ENCODE measurements at regions not wholly inside any gene's neighbourhood (a gene's known extent, or its start where the extent isn't known, plus 50 kb on each side); places are given as distances from the start of the nearest gene placed in this dataset.

DNA sequence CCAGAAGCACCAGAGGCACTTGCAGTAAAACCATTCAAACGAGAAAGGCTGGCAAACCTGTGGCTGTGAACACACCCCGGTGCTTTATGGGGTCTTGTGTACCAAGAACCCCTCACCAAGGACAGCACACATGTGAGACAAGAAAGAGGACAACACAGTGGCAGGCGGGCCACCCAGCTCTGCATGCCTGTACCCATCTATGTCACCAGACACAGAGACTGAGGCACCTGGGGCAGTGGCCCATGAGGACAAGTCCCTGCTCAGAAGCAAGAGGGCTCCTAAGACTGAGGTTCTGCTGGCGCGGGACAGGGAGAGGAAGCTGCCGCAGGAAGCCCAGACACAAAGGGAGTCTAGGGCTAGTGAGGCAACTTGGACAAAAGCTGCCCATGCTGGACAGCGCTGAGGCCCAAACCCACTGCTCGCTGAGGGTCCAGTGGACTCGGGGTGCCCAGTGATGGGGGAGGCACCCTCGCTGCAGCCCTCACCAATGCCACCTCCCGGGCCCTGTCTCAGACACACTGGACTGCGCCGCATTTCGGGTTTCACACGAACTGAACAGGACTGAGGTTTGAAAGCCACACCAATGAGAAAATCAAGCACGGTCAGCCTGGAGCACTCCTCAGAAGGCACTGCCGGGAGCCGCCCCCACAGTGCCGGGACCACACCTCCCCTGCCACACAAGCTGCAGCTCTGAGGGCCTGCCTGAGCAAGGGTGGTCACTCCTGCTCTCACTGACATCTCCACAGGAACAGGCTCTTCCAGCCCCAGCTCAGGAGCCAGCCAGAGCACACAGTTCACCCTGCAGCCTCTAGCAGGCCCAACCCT is 232.7 kb downstream of the TUBA3C start (continued):
- TF ChIP-seq EED (IDR thresholded peaks at IDR 0.05; ENCODE audit: low read depth): no peak

GRCh38 chr13:18948012-18948663 is 233.5 kb downstream of the TUBA3C start:
- BruUV-seq (replicated peaks): no TSS peak
- H3K27me3 ChIP-seq (replicated peaks in 1 of 2; ENCODE audit: control insufficient read depth in 2 of 2, insufficient read depth in 2 of 2, low read length in 1 of 2): no peaks in the 10 kb centered on the region
- no peaks in the 10 kb centered on the region for H3K79me2 ChIP-seq (ENCODE audit: control insufficient read depth, insufficient read depth, low read length)
- no peaks in the 10 kb centered on the region for H3K36me3 ChIP-seq (ENCODE audit: control insufficient read depth in 2 of 2, insufficient read depth in 2 of 2, low read length in 1 of 2)
- no peaks in the 10 kb centered on the region for H3K4me1 ChIP-seq (ENCODE audit: control insufficient read depth, insufficient read depth, low read length)
- SMC1A ChIA-PET (ENCODE audit: uncharacterized antibody, unreplicated experiment): no interaction called here
- H4K20me1 ChIP-seq (ENCODE audit: control insufficient read depth, insufficient read depth): no peaks in the 10 kb centered on the region
- in situ Hi-C loops (cut with MboI): loop anchor here (10.0 kb wide), 1 partner anchor 57 kb away; no protein-coding TSS in a partner anchor
- POLR2A ChIA-PET: no interaction called here
- ATAC-seq (no peak), FAIRE-seq (no peak), DNase-seq (ENCODE audit: low read depth, low spot score) (no peak)
- TF ChIP-seq POU2F2 (IDR thresholded peaks at IDR 0.05; ENCODE audit: borderline replicate concordance, low read depth, low read length) (no peak), CBX5 (IDR thresholded peaks at IDR 0.05; ENCODE audit: low read depth) (no peak), ZSCAN29 (IDR thresholded peaks at IDR 0.05) (no peak)
- TF ChIP-seq, protein P1, sequence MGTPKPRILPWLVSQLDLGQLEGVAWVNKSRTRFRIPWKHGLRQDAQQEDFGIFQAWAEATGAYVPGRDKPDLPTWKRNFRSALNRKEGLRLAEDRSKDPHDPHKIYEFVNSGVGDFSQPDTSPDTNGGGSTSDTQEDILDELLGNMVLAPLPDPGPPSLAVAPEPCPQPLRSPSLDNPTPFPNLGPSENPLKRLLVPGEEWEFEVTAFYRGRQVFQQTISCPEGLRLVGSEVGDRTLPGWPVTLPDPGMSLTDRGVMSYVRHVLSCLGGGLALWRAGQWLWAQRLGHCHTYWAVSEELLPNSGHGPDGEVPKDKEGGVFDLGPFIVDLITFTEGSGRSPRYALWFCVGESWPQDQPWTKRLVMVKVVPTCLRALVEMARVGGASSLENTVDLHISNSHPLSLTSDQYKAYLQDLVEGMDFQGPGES (IDR thresholded peaks at IDR 0.05): no peak
- TF ChIP-seq, protein P2, sequence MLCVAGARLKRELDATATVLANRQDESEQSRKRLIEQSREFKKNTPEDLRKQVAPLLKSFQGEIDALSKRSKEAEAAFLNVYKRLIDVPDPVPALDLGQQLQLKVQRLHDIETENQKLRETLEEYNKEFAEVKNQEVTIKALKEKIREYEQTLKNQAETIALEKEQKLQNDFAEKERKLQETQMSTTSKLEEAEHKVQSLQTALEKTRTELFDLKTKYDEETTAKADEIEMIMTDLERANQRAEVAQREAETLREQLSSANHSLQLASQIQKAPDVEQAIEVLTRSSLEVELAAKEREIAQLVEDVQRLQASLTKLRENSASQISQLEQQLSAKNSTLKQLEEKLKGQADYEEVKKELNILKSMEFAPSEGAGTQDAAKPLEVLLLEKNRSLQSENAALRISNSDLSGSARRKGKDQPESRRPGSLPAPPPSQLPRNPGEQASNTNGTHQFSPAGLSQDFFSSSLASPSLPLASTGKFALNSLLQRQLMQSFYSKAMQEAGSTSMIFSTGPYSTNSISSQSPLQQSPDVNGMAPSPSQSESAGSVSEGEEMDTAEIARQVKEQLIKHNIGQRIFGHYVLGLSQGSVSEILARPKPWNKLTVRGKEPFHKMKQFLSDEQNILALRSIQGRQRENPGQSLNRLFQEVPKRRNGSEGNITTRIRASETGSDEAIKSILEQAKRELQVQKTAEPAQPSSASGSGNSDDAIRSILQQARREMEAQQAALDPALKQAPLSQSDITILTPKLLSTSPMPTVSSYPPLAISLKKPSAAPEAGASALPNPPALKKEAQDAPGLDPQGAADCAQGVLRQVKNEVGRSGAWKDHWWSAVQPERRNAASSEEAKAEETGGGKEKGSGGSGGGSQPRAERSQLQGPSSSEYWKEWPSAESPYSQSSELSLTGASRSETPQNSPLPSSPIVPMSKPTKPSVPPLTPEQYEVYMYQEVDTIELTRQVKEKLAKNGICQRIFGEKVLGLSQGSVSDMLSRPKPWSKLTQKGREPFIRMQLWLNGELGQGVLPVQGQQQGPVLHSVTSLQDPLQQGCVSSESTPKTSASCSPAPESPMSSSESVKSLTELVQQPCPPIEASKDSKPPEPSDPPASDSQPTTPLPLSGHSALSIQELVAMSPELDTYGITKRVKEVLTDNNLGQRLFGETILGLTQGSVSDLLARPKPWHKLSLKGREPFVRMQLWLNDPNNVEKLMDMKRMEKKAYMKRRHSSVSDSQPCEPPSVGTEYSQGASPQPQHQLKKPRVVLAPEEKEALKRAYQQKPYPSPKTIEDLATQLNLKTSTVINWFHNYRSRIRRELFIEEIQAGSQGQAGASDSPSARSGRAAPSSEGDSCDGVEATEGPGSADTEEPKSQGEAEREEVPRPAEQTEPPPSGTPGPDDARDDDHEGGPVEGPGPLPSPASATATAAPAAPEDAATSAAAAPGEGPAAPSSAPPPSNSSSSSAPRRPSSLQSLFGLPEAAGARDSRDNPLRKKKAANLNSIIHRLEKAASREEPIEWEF (IDR thresholded peaks at IDR 0.05; ENCODE audit: insufficient replicate concordance, low read depth, low read length): no peak
- TF ChIP-seq, protein P3, sequence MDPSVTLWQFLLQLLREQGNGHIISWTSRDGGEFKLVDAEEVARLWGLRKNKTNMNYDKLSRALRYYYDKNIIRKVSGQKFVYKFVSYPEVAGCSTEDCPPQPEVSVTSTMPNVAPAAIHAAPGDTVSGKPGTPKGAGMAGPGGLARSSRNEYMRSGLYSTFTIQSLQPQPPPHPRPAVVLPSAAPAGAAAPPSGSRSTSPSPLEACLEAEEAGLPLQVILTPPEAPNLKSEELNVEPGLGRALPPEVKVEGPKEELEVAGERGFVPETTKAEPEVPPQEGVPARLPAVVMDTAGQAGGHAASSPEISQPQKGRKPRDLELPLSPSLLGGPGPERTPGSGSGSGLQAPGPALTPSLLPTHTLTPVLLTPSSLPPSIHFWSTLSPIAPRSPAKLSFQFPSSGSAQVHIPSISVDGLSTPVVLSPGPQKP (IDR thresholded peaks at IDR 0.05; ENCODE audit: low read depth, low read length): no peak
- no peak overlapping the region for H3K9ac ChIP-seq (ENCODE audit: control insufficient read depth, insufficient read depth, low read length)
- intact Hi-C loops (cut with micrococcal nuclease; ENCODE audit: unreplicated experiment): no loop called here
- WGBS (ENCODE audit: insufficient coverage, insufficient replicate concordance, low lambda C conversion rate, missing lambda C conversion rate): 4% methylated on average over 5 of the region's 5 CpGs
- no peaks in the 10 kb centered on the region; the same call in 2 of the 3 replicates for H3K9me3 ChIP-seq (replicated peaks; ENCODE audit: control insufficient read depth, insufficient read depth, low read length)
- no peak overlapping the region for H3K4me3 ChIP-seq
- H2AFZ ChIP-seq (ENCODE audit: control insufficient read depth, low read depth, low read length): no peak overlapping the region
- CTCF ChIA-PET: no interaction called here
- RAD21 ChIA-PET (ENCODE audit: unreplicated experiment): no interaction called here
- no peak overlapping the region for H3K4me2 ChIP-seq (ENCODE audit: control insufficient read depth, insufficient read depth)
- H3K27ac ChIP-seq (ENCODE audit: control insufficient read depth, insufficient read depth): no peak overlapping the region

Data from GM12878 (cell line).